NAMALWA (cell line): ENCODE measurements at regions not wholly inside any gene's neighbourhood (a gene's known extent, or its start where the extent isn't known, plus 50 kb on each side); places are given as distances from the start of the nearest gene placed in this dataset.

Experiments
- DNase-seq: peaks from one replicate; pipeline ENCODE4 v3.0.0-alpha.2; 2015; ENCODE audit warnings: low spot score

GRCh38 chr11:15909937-15910598 lies 446.3 kb downstream of the SOX6 start:
- no peak for DNase-seq

- no peak for DNase-seq
Measured at GRCh38 chr11:15910761-15911160, 445.6 kb downstream of the SOX6 start.

GRCh38 chr11:15911377-15912044 lies 444.8 kb downstream of the SOX6 start:
- no peak for DNase-seq

GRCh38 chr11:15912291-15912690 lies 444.1 kb downstream of the SOX6 start:
- DNase-seq: no peak

GRCh38 chr11:15912825-15913224 lies 443.5 kb downstream of the SOX6 start:
- no peak for DNase-seq

GRCh38 chr11:15913261-15913660 lies 443.1 kb downstream of the SOX6 start:
- no peak for DNase-seq
